Coronary artery (tissue), 2 donors: ENCODE measurements at regions not wholly inside any gene's neighbourhood (a gene's known extent, or its start where the extent isn't known, plus 50 kb on each side); places are given as distances from the start of the nearest gene placed in this dataset.

Source experiments
- DNase-seq: peaks from one replicate; pipeline ENCODE4 v3.0.0-alpha.2; 2017; ENCODE audit warnings: low spot score
- H3K27ac ChIP-seq, 2 donors: fragments of 200-600 bp; sonication (generic); one replicate each; pipeline ENCODE4 v1.5.1; 2016 to 2019
- H3K4me3 ChIP-seq: fragments of 200-600 bp; sonication (generic); 2 replicates; pipeline ENCODE4 v1.5.1; 2016; ENCODE audit warnings: mild to moderate bottlenecking, moderate library complexity
- TF ChIP-seq, protein P1 (sequence below): fragments of 200-600 bp; sonication (generic); IDR thresholded peaks from one replicate; pipeline ENCODE4 v1.5.1; 2019; ENCODE audit warnings: antibody characterized with exemption

DNA sequence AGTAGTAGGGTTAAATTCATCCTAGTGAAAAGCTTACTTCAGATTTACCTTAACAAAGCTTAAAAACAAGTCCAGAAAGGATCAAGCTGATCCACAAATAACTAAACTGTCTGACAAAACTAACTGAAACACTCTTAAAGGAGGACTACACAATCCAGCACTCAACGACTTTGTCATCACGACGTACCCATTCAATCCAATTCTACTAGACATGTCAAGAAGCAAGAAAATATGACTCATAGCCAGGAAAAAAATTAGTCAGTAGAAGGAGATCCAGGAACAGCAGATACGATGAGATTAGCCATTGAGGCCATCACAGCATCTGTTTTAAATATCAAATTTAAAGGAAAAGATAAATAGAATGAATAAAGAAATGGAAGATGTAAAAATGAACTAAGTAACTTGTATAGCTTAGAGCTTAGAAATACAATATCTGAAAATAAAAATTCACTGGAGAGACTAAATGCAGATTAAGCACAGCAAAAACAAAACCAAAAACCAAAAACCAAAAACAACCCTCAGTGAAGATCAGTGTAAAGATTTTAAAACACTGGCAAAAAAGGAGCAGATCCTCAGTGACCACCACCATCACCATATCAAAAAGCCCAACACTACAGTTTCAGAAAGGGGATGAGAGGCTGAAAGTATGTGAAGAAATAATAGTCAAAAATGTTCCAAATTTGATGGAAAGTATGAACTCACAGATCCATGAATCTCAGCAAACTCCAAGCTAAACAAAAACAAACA is 95.0 kb upstream of the CCND2 start:
- H3K27ac ChIP-seq: no peak overlapping the region
- TF ChIP-seq, protein P1, sequence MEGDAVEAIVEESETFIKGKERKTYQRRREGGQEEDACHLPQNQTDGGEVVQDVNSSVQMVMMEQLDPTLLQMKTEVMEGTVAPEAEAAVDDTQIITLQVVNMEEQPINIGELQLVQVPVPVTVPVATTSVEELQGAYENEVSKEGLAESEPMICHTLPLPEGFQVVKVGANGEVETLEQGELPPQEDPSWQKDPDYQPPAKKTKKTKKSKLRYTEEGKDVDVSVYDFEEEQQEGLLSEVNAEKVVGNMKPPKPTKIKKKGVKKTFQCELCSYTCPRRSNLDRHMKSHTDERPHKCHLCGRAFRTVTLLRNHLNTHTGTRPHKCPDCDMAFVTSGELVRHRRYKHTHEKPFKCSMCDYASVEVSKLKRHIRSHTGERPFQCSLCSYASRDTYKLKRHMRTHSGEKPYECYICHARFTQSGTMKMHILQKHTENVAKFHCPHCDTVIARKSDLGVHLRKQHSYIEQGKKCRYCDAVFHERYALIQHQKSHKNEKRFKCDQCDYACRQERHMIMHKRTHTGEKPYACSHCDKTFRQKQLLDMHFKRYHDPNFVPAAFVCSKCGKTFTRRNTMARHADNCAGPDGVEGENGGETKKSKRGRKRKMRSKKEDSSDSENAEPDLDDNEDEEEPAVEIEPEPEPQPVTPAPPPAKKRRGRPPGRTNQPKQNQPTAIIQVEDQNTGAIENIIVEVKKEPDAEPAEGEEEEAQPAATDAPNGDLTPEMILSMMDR: no peak
- DNase-seq: no peak
- H3K4me3 ChIP-seq: no peak overlapping the region

GRCh38 chr12:4177262-4177661 is 96.3 kb upstream of the CCND2 start:
- Histone ChIP-seq H3K27ac (no peak overlapping the region), H3K4me3 (no peak overlapping the region)
- TF ChIP-seq, protein P1: no peak
- no peak for DNase-seq

DNA sequence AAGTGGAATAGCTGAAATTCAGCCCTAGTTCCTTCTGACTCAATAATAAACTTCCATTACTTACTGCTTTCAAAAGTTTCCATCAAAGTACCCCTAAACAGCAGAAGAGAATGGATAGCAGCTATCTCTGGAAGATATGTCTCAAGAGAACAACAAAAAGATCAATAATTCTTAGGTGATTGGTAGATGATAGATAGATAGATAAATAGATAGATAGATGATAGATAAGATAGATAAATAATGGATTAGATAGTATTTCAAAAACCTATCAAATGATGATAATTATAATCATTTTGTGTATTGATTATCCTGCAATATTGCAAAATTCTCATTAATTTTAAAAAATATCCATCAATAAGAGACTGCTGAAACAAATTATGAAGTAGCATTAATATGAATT is 97.4 kb upstream of the CCND2 start:
- TF ChIP-seq, protein P1: no peak
- H3K4me3 ChIP-seq: no peak overlapping the region
- DNase-seq: no peak
- no peak overlapping the region for H3K27ac ChIP-seq

- TF ChIP-seq, protein P1: no peak
- DNase-seq: no peak
- Histone ChIP-seq H3K27ac (no peak overlapping the region), H3K4me3 (no peak overlapping the region)
Observed at GRCh38 chr12:4174417-4174816, 99.1 kb upstream of the CCND2 start.

DNA sequence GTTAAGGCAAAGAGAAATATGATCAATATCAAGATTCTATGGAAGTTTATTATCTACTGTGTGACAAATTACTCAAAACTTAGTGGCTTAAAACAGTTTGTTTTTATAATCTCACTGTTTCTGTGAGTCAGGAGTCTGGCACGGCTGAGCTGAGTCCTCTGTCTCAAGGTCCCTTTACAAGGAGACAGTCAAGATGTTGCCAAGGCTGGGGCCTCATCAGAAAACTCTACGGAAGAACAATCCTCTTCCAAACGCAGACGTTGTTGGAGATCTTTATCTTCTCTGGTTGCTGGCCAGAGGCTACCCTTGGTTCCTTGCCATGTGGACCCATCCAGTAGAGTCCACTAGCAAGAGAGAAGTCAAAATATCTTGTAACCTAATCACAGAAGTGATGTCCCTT is 100.6 kb upstream of the CCND2 start:
- Histone ChIP-seq H3K27ac (no peak overlapping the region), H3K4me3 (no peak overlapping the region)
- TF ChIP-seq, protein P1: no peak
- DNase-seq: no peak

DNA sequence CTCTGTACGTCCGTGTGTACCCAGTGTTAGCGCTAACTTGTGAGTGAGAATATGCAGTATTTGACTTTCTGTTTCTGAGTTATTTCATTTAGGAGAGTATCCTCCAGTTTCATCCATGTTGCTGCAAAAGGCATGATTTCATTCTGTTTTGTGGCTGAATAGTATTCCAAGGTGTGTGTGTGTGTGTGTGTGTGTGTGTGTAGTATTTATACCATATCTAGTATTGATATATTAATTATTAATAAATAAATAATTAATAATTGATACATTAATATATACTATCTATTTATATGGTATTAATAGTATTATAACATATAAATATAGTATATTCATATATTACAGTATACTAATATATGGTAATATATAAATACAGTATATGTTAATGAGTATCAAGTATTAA is 101.8 kb upstream of the CCND2 start:
- no peak for DNase-seq

GRCh38 chr12:4169959-4170358 is 103.6 kb upstream of the CCND2 start:
- no peak for DNase-seq
- Histone ChIP-seq H3K4me3 (no peak overlapping the region), H3K27ac (no peak overlapping the region)
- TF ChIP-seq, protein P1: no peak

More for the DNA sequence above, 101.8 kb upstream of the CCND2 start:
- TF ChIP-seq, protein P1: no peak
- Histone ChIP-seq H3K4me3 (no peak overlapping the region), H3K27ac (no peak overlapping the region)
